HEK293T (cell line): ENCODE measurements at regions not wholly inside any gene's neighbourhood (a gene's known extent, or its start where the extent isn't known, plus 50 kb on each side); places are given as distances from the start of the nearest gene placed in this dataset.
"Not testable (repeated sequence)": the region's sequence is repeated elsewhere in the genome, so short reads cannot be mapped to it uniquely, and the experiment has no call there.

Source experiments
- CTCF ChIA-PET: fragments of 350-600 bp; formaldehyde crosslinking; extraction: SDS; loops from one replicate; lab custom pipeline; 2021; ENCODE audit warnings: antibody characterized with exemption, inconsistent platforms; lab: Yijun Ruan, JAX
- POLR2A ChIA-PET: fragments of 350-600 bp; formaldehyde crosslinking; extraction: SDS; loops from one replicate; lab custom pipeline; 2020; ENCODE audit warnings: antibody characterized with exemption, inconsistent platforms; lab: Yijun Ruan, JAX
- DNase-seq: peaks from one replicate; pipeline ENCODE4 v3.0.0; 2012; ENCODE audit warnings: mixed read lengths; ENCODE audit errors: extremely low spot score
- ARNT ChIP-seq: fragments of 450-650 bp; IDR thresholded peaks from 2 replicates; pipeline ENCODE4 v1.6.1; 2017; ENCODE audit warnings: mild to moderate bottlenecking
- BHLHE40 ChIP-seq: fragments of 450-650 bp; IDR thresholded peaks from 2 replicates; pipeline ENCODE4 v1.6.1; 2016; ENCODE audit warnings: mild to moderate bottlenecking, moderate library complexity, borderline replicate concordance
- CTBP1 ChIP-seq: fragments of 450-650 bp; IDR thresholded peaks from 2 replicates; pipeline ENCODE4 v1.6.1; 2016; ENCODE audit warnings: borderline replicate concordance
- ELF4 ChIP-seq: fragments of 450-650 bp; IDR thresholded peaks from 2 replicates; pipeline ENCODE4 v1.6.1; 2017; ENCODE audit warnings: antibody characterized with exemption
- FOXA1 ChIP-seq: fragments of 450-650 bp; IDR thresholded peaks from 2 replicates; pipeline ENCODE4 v1.6.1; 2016; ENCODE audit warnings: mild to moderate bottlenecking
- FOXK2 ChIP-seq: fragments of 450-650 bp; IDR thresholded peaks from 2 replicates; pipeline ENCODE4 v1.6.1; 2016; ENCODE audit warnings: mild to moderate bottlenecking
- FOXM1 ChIP-seq: fragments of 450-650 bp; IDR thresholded peaks from 2 replicates; pipeline ENCODE4 v1.6.1; 2017; ENCODE audit warnings: mild to moderate bottlenecking, borderline replicate concordance
- HDGF ChIP-seq: fragments of 450-650 bp; IDR thresholded peaks from 2 replicates; pipeline ENCODE4 v1.6.1; 2017; ENCODE audit warnings: antibody characterized with exemption, borderline replicate concordance
- L3MBTL2 ChIP-seq: fragments of 450-650 bp; conservative IDR thresholded peaks from 2 replicates; pipeline ENCODE4 v1.6.1; 2016; ENCODE audit warnings: mild to moderate bottlenecking
- LEF1 ChIP-seq: fragments of 450-650 bp; IDR thresholded peaks from 2 replicates; pipeline ENCODE4 v1.6.1; 2017; ENCODE audit warnings: mild to moderate bottlenecking, borderline replicate concordance
- NFRKB ChIP-seq: fragments of 450-650 bp; IDR thresholded peaks from 2 replicates; pipeline ENCODE4 v1.6.1; 2016; ENCODE audit warnings: mild to moderate bottlenecking, moderate library complexity
- SP1 ChIP-seq: fragments of 450-650 bp; IDR thresholded peaks from 2 replicates; pipeline ENCODE4 v1.6.1; 2017
- SUZ12 ChIP-seq: fragments of 450-650 bp; IDR thresholded peaks from 2 replicates; pipeline ENCODE4 v1.6.1; 2016; ENCODE audit warnings: mild to moderate bottlenecking
- TARDBP ChIP-seq: fragments of 450-650 bp; IDR thresholded peaks from 2 replicates; pipeline ENCODE4 v1.6.1; 2016
- ZNF384 ChIP-seq: fragments of 450-650 bp; IDR thresholded peaks from 2 replicates; pipeline ENCODE4 v1.6.1; 2016
- TF ChIP-seq, protein P1 (sequence below): fragments of 450-650 bp; IDR thresholded peaks from 2 replicates; pipeline ENCODE4 v1.6.1; 2016

DNA sequence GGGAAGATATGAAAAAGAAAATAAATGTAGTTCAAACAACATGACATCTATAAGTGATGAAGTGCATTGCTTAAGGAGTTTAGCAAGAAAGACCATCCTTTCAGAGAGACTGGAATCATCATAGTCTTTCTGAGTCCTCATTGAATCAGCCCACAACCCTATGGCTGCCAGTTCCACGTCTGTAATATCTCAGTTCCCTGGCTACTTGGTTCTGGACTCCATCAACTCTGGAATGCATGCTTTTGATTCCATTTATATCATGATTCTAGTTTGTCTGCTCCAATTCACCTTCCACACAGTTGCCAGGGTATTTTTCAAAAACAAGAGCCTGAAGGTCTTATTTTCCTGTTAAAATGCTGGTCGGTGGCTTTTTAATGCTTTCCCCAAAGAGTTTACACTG is 126.4 kb upstream of the MDFIC start:
- POLR2A ChIA-PET, result no interaction called here
- no peak for TF ChIP-seq FOXM1
- TF ChIP-seq ARNT, result no peak
- no peak for TF ChIP-seq CTBP1
- TF ChIP-seq SP1, result no peak
- TF ChIP-seq NFRKB, result no peak
- TF ChIP-seq L3MBTL2, result no peak
- TF ChIP-seq LEF1, result no peak
- no peak for TF ChIP-seq ZNF384

GRCh38 chr7:114799628-114800028 is 122.3 kb upstream of the MDFIC start:
- ChIA-PET POLR2A (no interaction called here), CTCF (no interaction called here)
- TF ChIP-seq BHLHE40 (no peak), L3MBTL2 (no peak), HDGF (no peak), ARNT (no peak), ELF4 (no peak), NFRKB (no peak), FOXK2 (no peak), ZNF384 (no peak), SP1 (no peak)
- TF ChIP-seq, protein P1, sequence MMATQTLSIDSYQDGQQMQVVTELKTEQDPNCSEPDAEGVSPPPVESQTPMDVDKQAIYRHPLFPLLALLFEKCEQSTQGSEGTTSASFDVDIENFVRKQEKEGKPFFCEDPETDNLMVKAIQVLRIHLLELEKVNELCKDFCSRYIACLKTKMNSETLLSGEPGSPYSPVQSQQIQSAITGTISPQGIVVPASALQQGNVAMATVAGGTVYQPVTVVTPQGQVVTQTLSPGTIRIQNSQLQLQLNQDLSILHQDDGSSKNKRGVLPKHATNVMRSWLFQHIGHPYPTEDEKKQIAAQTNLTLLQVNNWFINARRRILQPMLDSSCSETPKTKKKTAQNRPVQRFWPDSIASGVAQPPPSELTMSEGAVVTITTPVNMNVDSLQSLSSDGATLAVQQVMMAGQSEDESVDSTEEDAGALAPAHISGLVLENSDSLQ, result no peak
- DNase-seq, result no peak

More for the DNA sequence above, 126.4 kb upstream of the MDFIC start:
- CTCF ChIA-PET, result no interaction called here
- no peak for DNase-seq

- CTCF ChIA-PET, result no interaction called here
- POLR2A ChIA-PET, result no interaction called here
- DNase-seq, result no peak
- TF ChIP-seq ARNT, result no peak
- no peak for TF ChIP-seq TARDBP
Observed at GRCh38 chr7:114802632-114803031, 119.3 kb upstream of the MDFIC start.

DNA sequence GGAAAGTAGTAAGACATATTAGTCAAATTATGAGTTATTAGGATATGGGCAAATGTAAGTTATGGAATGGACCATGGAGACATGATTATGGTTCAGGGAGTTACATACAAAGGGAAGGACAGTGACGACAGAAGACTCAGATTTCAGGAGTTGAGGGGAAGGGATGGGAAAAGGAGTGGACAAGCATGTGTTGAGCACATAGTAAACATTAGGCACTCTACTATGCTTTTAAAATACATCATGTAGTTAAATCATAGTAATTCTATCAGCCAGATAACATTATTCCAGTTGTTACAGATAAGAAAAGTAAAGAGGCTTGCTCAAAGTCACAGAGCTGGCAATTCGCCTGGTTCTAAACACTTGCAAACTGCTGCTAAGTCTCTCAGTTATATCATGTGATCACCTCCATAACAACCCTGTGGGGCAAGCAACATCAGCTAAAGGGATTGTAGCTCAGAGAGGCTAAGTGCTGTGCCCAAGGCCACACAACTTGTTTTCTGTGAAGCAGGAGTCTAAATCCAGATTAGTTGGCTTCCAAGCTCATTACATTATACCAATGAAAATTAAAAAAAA is 115.2 kb upstream of the MDFIC start:
- CTCF ChIA-PET, result no interaction called here
- POLR2A ChIA-PET, result no interaction called here
- TF ChIP-seq ARNT (no peak), SUZ12 (no peak), FOXK2 (no peak), BHLHE40 (no peak), ZNF384 (no peak), LEF1 (no peak), CTBP1 (no peak), ELF4 (no peak), TARDBP (no peak)
- TF ChIP-seq, protein P1, result no peak
- DNase-seq, result no peak

- no peak for DNase-seq
- ChIA-PET CTCF (no interaction called here), POLR2A (no interaction called here)
- TF ChIP-seq LEF1 (no peak), ZNF384 (no peak)
Observed at GRCh38 chr7:114812570-114812969, 109.3 kb upstream of the MDFIC start.

DNA sequence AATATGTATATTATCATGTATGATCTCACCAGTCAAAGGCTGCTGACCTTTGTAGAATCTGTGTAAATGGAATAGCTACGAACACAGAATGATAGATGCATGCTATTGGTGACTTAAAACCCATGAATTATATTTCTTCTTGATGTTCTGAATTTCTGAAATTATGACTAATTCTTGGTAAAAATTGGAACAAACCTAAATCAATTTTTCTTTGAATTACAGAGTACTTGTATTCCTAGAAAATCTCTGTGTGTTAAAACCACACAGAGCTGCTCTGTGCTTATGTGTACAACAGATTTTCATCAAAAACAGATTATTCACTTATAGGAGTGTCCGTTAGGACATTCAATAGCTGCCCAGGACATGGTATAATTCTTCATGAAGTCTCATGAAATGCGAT is 108.3 kb upstream of the MDFIC start:
- POLR2A ChIA-PET, result no interaction called here
- CTCF ChIA-PET, result no interaction called here
- TF ChIP-seq L3MBTL2, result no peak
- no peak for TF ChIP-seq CTBP1
- TF ChIP-seq LEF1, result no peak
- no peak for TF ChIP-seq ARNT
- TF ChIP-seq, protein P1, result no peak
- TF ChIP-seq SP1, result no peak
- TF ChIP-seq FOXA1, result no peak
- TF ChIP-seq HDGF, result no peak
- no peak for TF ChIP-seq NFRKB
- no peak for TF ChIP-seq FOXK2
- no peak for TF ChIP-seq ZNF384
- no peak for TF ChIP-seq BHLHE40
- no peak for TF ChIP-seq TARDBP
- DNase-seq, result no peak

- CTCF ChIA-PET, POLR2A ChIA-PET, DNase-seq: not testable (repeated sequence)
Observed at GRCh38 chr7:114817036-114817435, 104.9 kb upstream of the MDFIC start.
